Breast epithelium (tissue), 4 donors: ENCODE measurements at regions not wholly inside any gene's neighbourhood (a gene's known extent, or its start where the extent isn't known, plus 50 kb on each side); places are given as distances from the start of the nearest gene placed in this dataset.

Experiments
- DNase-seq, 2 donors: peaks; one replicate each; pipeline ENCODE4 v3.0.0-alpha.2; 2019; ENCODE audit warnings: low spot score in 2 of 2
- H3K27ac ChIP-seq, 2 donors: fragments of 200-600 bp; sonication (generic) in 1 of 2; one replicate each; pipeline ENCODE4 v1.5.1; 2016 to 2019; ENCODE audit warnings: mild to moderate bottlenecking in 1 of 2
- H3K27me3 ChIP-seq, 2 donors: fragments of 200-600 bp; sonication (generic) in 1 of 2; one replicate each; pipeline versions ENCODE4 v1.5.1 to v1.6.0; 2017 to 2019; ENCODE audit warnings: control low read depth in 1 of 2, mild to moderate bottlenecking in 1 of 2
- H3K36me3 ChIP-seq: fragments of 200-600 bp; one replicate; pipeline ENCODE4 v1.5.1; 2019
- H3K4me1 ChIP-seq, 2 donors: fragments of 200-600 bp; sonication (generic); one replicate each; pipeline ENCODE4 v1.5.1; 2016 to 2019; ENCODE audit warnings: control low read depth in 1 of 2
- H3K4me3 ChIP-seq, 3 donors: fragments of 200-600 bp; sonication (generic); 1 replicate in 2 of 3; 2 replicates in 1 of 3; pipeline ENCODE4 v1.5.1; 2016 to 2019; ENCODE audit warnings: mild to moderate bottlenecking in 3 of 3, moderate library complexity in 2 of 3
- H3K9me3 ChIP-seq, 2 donors: fragments of 200-600 bp; sonication (generic) in 1 of 2; one replicate each; pipeline ENCODE4 v1.5.1; 2016 to 2019; ENCODE audit warnings: control low read depth in 1 of 2
- POLR2A ChIP-seq: fragments of 450-650 bp; IDR thresholded peaks from one replicate; pipeline ENCODE4 v1.6.1; 2016; ENCODE audit warnings: antibody characterized with exemption, mild to moderate bottlenecking, moderate library complexity
- POLR2AphosphoS5 ChIP-seq, 3 donors: sonication (generic); formaldehyde crosslinking; IDR thresholded peaks; one replicate each; pipeline ENCODE4 v1.6.1; 2017; ENCODE audit warnings: antibody characterized with exemption in 3 of 3
- intact Hi-C: fragments of 100-400 bp; cut with DNase I; formaldehyde crosslinking; loops from one replicate; pipeline ENCODE4 v1.15.1; 2023; ENCODE audit warnings: low total_unique reads
- TF ChIP-seq, protein P1 (sequence below), 3 donors: fragments of 450-650 bp; IDR thresholded peaks; one replicate each; pipeline ENCODE4 v1.5.1; 2016 to 2017; ENCODE audit warnings: antibody characterized with exemption in 3 of 3, mild to moderate bottlenecking in 3 of 3, moderate library complexity in 3 of 3

DNA sequence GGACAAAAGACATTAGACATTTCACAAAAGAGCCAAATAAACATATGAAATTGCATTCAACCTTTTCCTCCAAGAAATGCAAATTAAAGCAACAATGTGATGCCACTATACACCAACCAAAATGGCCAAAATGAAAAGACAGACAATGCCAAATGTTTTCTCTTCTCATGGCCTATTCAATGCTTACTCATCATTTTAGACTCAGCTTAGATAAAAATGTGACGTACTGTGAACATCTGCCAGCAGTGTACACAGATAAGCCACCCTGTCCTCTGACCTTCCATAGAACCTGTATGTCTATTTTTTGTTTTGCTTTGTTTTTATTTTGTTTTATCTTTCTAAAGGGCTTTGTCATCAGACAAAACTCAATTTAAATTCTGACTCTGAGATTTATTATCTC, 385.2 kb downstream of the FRK start:
- Histone ChIP-seq H3K4me1 (no peaks in the 10 kb centered on the region), H3K4me3 (no peak overlapping the region), H3K36me3 (no peaks in the 10 kb centered on the region), H3K27me3 (no peaks in the 10 kb centered on the region), H3K9me3 (no peaks in the 10 kb centered on the region), H3K27ac (no peak overlapping the region)
- no peak for DNase-seq
- no peak for TF ChIP-seq POLR2A
- TF ChIP-seq POLR2AphosphoS5 (IDR thresholded peaks at IDR 0.05), result no peak
- TF ChIP-seq, protein P1, sequence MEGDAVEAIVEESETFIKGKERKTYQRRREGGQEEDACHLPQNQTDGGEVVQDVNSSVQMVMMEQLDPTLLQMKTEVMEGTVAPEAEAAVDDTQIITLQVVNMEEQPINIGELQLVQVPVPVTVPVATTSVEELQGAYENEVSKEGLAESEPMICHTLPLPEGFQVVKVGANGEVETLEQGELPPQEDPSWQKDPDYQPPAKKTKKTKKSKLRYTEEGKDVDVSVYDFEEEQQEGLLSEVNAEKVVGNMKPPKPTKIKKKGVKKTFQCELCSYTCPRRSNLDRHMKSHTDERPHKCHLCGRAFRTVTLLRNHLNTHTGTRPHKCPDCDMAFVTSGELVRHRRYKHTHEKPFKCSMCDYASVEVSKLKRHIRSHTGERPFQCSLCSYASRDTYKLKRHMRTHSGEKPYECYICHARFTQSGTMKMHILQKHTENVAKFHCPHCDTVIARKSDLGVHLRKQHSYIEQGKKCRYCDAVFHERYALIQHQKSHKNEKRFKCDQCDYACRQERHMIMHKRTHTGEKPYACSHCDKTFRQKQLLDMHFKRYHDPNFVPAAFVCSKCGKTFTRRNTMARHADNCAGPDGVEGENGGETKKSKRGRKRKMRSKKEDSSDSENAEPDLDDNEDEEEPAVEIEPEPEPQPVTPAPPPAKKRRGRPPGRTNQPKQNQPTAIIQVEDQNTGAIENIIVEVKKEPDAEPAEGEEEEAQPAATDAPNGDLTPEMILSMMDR (IDR thresholded peaks at IDR 0.05), result no peak
- intact Hi-C loops, result no loop called here

DNA sequence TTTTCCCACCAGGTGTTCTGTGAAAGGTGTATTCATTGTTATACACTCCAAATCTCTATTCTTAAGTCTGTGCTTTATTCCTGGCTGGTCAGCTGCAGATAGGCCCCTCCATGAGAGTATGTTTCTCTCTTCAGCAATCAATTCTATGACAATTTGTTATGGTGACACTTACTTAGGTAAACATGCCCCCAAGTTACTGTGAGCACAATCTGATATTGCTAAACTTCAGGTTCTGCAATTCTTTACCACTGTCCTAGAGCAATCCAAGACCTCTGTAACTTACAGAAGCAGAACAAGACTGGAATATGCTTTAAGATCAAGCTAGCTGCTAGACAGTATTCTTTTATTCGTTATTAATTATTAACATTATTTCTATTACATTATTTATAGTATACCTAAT, 391.9 kb downstream of the FRK start:
- intact Hi-C loops, result no loop called here
- Histone ChIP-seq H3K9me3 (no peaks in the 10 kb centered on the region), H3K27ac (no peak overlapping the region), H3K27me3 (no peaks in the 10 kb centered on the region), H3K4me1 (no peaks in the 10 kb centered on the region), H3K36me3 (no peaks in the 10 kb centered on the region), H3K4me3 (no peak overlapping the region)
- TF ChIP-seq POLR2AphosphoS5 (IDR thresholded peaks at IDR 0.05), result no peak
- no peak for TF ChIP-seq POLR2A
- TF ChIP-seq, protein P1 (IDR thresholded peaks at IDR 0.05), result no peak
- DNase-seq, result no peak

DNA sequence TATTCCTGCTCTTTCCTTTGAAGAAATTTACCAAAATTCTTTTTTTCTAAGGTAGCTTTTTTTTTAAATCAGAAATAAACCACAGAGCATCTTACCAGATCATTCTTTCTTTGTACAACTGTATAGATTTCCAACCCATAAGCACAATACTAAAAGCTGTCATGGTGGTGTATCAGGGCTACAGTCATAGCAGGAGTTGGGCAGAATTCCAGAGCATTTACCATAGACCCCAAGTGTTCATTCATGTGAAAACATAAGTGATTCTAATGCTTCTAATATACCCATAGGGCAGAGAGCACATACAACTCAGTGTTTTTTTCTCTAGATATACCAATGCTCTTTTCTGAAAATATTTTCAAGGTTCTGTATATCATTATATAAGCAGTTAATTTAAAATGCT, 392.5 kb downstream of the FRK start:
- TF ChIP-seq, protein P1 (IDR thresholded peaks at IDR 0.05), result no peak
- no peak for TF ChIP-seq POLR2A
- TF ChIP-seq POLR2AphosphoS5 (IDR thresholded peaks at IDR 0.05), result no peak
- H3K4me1 ChIP-seq, result no peaks in the 10 kb centered on the region
- no peak overlapping the region for H3K4me3 ChIP-seq
- H3K36me3 ChIP-seq, result no peaks in the 10 kb centered on the region
- no peak overlapping the region for H3K27ac ChIP-seq
- intact Hi-C loops, result no loop called here
- no peaks in the 10 kb centered on the region for H3K27me3 ChIP-seq
- no peak for DNase-seq
- no peaks in the 10 kb centered on the region for H3K9me3 ChIP-seq

DNA sequence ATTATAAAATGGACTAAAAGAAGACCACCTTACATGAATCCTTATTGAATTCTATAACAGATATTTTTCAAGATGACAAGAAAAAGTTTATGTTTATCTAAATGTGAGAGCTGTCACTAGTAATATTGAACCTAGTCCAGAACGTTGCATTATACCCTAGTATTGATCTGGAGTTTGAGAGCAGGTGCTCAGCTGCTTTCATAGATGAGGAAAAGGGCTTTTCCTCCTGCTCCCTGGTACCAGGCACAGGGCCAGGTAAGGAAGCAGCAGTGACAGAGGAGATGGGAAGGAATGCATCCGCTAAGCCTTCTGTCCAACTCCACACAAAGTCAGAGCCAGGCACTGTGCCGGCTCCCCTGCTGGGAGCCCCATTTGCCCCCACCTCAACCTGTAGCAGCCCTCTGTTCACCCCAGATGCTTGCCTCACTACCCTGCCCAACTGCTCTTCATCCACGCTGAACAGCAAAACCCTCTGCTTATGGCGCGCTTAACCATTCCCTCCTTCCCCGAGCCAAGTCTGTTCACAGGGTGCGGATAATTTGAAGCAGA, 393.1 kb downstream of the FRK start:
- TF ChIP-seq POLR2A (no peak), POLR2AphosphoS5 (IDR thresholded peaks at IDR 0.05) (no peak)
- TF ChIP-seq, protein P1 (IDR thresholded peaks at IDR 0.05), result no peak
- Histone ChIP-seq H3K9me3 (no peaks in the 10 kb centered on the region), H3K27ac (no peak overlapping the region), H3K4me1 (no peaks in the 10 kb centered on the region), H3K27me3 (no peaks in the 10 kb centered on the region), H3K36me3 (no peaks in the 10 kb centered on the region), H3K4me3 (no peak overlapping the region)
- intact Hi-C loops, result no loop called here
- no peak for DNase-seq

DNA sequence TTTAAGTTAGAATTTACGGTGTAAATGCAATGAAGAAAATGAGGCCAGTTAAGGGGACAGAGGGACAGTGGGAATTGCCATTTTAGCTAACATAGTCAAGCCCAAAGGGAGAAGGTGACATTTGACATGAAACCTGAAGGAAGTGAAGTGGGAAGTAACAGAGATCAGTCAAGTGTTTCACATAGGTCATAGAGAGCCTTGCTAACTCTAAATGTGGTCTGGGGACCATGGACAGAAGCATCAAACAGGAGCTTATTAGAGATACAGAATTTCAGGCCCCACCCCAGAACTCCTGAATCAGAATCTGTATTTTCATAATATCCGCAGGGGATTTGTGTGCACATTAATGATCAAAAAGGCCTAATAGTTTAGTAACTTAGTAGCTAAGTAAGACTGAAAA, 393.7 kb downstream of the FRK start:
- Histone ChIP-seq H3K4me1 (no peaks in the 10 kb centered on the region), H3K27me3 (no peaks in the 10 kb centered on the region), H3K27ac (no peak overlapping the region), H3K9me3 (no peaks in the 10 kb centered on the region), H3K36me3 (no peaks in the 10 kb centered on the region), H3K4me3 (no peak overlapping the region)
- no peak for DNase-seq
- TF ChIP-seq, protein P1 (IDR thresholded peaks at IDR 0.05), result no peak
- TF ChIP-seq POLR2A (no peak), POLR2AphosphoS5 (IDR thresholded peaks at IDR 0.05) (no peak)
- intact Hi-C loops, result no loop called here
